NOMO-1 (cell line): ENCODE measurements at regions not wholly inside any gene's neighbourhood (a gene's known extent, or its start where the extent isn't known, plus 50 kb on each side); places are given as distances from the start of the nearest gene placed in this dataset.

Experiments
- DNase-seq, 2 experiments: peaks; one replicate each; lab custom pipeline; 2025; ENCODE audit not compliant: unreplicated experiment in 2 of 2; lab: John Stamatoyannopoulos, UW

DNA sequence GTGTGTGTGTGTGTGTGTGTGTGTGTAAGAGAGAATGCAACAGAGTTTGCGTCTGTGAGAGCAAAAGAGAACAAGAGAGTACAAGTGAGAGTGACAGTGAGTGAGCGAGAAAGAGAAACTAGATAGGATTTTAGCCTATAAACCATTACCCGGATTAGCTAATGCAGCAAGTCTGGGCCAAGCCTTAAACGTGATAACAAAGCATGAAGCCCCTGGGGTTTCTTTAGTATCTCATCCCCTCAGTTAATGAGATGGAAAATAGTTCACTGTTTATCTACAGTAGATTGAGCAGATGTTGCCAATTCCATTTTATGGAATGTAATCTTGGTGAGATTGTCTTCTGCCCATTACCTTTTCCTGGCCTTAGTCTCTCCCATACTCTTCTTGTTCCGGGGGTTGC is 114.5 kb downstream of the MAT2B start:
- no peak for DNase-seq

DNA sequence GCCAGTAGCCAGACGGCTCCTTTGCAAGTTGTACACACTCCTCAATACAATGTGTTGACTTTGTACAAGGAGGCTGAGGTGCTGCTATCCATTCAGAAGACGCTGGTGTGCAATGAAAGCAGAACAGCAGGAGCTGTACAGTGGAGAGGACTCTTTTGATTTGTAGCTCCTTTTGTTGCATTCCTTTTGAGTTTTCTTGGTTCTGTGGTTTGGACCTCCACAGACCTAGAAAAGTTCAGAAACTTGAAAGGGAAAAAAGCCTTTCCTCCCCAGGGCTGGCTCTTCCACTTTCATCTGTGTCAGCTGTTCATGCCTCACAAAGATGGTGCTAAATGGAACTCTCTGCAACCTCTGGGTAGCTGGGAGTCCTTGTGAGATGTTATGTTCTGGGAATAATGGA is 117.4 kb downstream of the MAT2B start:
- no peak for DNase-seq

DNA sequence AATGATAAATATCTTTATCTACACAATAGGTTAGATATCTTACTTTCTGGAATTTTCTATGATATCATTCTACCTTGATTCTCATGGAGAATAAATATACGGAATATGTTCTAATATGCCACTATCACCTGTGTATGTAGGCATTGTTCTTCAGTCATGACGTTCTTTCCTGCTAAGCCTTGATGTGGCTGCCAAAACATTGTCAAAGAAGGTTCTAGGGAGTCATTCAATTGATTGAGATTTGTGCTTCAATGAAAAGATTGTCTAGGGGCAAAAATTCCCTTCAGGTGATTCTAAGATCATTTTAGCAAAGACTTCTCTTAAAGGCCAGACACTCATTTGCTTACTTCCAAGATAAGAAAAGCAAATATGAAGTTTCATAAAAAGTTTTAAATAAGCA is 118.1 kb downstream of the MAT2B start:
- DNase-seq: no peak

DNA sequence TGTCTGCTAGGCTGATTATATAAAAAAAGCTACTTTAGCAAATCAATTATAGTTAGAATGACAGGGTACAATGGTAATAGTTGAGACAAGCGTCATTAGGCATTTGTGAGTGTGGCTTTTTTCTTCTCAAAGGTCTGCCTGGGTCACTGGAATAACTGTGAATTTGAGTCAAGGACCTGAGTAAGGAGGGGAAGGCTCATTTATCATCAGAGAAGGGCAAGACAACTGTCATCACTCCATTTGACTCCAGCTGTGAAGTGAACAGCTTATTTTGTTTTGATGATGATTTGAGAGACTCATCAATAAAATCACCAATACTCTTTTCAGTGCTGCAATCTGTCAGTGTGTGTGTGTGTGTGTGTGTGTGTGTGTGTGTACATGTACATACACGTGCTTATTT is 118.6 kb downstream of the MAT2B start:
- no peak for DNase-seq

DNA sequence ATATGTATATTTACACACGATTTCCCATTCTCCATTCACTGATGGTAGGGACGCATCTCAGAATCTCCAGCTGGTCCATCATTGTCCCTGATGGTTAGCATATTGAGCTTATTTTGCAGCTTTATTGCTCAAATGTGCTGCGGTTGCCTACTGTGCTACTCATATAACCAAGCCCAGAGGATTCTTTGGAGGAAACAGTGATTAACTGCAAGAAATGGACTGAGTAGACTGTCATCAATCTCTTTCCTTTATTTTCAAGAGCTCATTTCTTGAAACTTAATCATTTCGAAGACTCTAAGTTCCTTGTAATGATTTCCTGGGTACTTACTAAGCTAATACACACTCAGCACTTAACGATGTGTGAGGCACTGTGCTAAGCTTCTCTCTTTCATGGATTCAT is 119.0 kb downstream of the MAT2B start:
- no peak for DNase-seq

DNA sequence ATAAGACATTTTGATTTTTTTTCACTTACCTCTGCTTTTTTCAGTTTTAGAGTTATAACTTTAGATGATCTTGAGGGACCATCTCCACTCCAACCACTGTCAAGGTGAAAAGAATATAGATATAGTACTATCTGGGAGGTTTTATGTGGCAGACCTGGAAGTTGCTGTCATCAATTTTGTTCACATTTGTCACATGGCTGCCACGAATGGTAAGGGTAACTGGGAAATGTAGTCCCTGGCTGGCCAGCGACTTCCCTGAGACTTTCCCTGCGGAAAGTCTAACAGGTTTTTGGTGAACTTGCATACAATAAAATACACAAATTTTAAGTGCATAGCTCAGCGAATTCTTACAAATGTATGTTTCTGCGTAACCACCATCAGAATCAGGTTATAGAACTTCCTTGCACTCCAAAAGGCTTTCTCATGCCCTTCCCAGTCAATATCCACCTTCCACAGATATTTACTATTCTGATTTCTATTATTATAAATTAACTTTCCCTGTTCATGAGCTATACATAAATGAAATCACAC is 121.5 kb downstream of the MAT2B start:
- DNase-seq: no peak

DNA sequence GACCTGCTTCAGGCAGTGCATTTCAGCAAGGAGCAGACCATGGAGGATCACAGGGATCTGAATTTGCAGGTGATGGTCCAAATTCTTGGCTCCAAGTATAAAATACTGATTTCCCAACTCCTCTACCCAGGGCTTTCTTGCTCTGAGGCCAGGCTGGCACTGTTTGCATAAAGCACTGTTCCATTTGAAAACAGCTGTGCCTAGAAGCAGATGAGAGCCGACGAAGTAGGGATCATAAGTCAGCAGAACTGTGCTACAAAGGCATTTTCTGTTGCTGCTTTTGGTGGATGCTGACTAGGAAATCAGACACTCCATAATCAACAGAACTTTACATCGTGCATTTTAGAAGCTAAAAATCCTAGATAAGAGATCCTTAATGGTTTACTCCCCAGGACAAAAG is 126.4 kb downstream of the MAT2B start:
- DNase-seq: no peak

DNA sequence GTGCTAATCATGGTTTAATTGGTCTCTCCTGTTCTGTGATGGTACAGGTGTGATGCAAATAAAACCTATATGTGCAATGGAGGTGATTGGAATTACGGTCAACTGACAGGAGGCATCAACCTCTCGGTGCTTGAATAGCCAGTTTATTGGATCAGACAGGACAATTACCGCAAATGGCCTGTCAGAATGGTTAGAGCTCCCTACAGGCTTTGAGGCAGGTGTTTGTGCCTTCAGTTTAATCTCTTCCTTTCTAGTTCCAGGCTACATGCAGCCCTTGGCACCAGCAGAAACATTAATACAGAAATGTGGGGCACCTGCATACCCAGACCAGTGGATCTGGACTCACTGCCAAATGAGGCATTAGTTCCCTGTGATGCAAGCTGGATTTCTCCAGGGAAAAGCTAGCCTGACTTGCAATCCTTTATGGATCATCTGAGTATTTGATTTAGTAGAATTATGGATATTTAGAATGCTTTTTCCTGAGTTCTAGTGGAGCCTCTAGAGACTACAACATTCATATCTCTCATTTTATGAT is 128.6 kb downstream of the MAT2B start:
- DNase-seq: no peak

DNA sequence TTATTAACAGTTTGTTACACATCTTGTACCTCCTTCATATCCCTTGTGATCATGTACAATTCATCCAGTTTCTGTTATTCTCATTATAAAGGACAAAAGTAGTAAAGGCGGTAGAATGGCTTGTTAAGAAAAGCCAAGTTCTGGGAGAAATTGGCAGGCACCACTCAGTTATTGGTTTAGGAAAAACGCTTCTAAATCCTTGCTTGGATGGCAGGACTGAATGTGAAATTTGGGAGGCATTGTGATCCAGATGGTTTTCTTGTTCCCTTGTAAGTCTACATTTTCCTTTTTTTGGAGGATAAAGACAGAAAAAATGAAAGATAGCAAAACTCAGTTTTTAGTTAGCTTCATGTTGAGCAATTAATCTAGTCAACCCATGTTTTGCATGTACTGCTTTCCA is 130.2 kb downstream of the MAT2B start:
- no peak for DNase-seq

DNA sequence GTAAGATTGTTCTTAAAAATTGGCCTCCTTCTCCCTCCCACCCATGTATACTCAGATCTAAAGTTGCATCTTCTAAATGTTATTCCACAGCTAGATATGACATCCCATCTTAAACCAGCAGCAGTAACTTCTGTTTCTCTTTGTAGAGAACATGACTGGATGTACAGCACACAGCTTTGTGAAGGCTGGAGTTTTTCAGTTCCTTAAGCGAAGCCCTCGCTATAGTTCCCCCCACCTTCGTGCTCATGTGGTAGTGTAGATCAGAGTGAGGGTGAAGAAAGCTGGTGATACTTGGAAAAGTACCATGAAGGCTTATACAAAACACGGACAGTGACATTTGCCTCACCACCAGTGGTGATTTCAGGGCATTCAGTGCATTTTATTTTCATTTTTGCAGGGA is 137.5 kb downstream of the MAT2B start:
- no peak for DNase-seq

DNA sequence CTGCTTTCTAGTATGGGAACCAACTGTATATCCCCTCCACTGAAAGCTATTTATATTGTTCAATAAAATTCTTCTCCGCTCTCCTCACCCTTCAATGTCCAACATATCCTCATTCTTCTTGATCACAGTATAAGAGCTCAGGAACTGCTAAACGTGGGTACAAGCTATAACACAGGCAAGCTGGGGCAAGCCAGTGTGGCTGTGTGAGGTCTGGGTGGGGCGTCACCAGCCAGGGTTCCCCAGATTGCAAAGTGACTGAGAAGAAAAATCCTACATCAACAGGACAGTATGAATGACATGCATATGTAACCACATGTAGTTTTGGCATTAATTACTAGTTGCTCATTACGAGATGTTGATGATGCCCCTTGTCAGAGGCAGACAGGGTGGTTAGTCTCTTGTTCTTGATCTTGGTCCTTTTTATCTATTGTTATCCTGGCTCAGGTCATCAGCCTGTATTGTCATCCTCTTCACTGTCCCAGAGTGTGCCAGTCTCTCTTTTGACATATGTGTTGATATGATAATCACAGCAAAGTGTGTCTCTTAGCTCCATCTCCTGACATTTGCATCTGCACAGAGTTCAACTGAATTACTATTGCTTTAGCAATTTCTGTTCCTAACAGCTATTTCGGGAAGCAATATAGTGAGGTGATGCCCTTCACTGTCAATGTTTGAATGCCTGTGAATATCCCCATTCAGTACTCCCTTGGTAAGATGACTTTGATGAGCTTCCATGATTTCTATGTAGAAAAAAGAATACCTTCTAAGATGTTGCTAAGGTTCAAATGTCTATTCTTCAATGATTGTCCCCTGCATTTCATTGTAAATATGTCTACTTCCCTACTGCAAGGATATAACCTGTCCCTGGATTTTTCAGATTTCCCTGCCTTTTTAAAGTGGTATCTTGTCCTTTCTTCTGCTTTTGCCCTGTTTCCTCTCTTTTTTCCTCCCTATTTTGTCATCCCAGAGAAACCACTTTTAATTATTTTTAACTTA is 140.3 kb downstream of the MAT2B start:
- no peak for DNase-seq

DNA sequence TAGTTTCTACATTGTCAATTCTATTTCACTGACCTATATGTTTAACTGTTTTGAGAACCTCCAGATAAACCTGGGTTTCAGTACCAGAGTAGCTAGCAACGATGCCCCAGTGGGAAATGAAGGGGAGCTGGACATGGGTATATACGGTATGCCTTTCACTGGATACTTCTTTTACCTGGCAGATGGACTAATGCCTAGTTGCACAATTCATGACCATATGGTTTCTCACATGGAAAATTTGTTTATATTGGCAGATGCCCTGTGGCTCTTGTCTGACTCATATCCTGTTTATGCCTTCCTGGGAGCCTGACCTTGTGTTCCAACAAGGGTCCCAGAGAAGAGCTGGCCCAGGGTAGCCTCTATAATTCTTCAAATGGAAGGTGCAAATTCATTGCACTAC is 144.1 kb downstream of the MAT2B start:
- DNase-seq: no peak

DNA sequence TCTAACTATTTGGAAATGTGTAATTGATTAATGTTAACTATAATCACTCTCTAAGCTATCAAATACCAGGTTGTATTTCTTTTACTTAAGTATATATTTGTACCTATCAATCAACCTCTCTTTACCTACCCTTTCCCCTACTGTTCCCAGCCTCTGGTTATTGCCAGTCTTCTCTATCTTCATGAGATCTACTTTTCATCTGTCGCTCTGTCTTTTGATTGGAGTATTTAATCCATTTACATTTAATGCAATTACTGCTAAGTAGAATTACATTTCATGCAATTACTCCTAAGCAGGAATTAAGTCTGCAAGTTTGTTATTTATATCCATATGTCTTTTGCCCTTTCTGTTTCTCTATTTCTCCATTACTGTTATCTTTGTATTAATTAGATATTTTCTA is 148.1 kb downstream of the MAT2B start:
- DNase-seq: no peak

DNA sequence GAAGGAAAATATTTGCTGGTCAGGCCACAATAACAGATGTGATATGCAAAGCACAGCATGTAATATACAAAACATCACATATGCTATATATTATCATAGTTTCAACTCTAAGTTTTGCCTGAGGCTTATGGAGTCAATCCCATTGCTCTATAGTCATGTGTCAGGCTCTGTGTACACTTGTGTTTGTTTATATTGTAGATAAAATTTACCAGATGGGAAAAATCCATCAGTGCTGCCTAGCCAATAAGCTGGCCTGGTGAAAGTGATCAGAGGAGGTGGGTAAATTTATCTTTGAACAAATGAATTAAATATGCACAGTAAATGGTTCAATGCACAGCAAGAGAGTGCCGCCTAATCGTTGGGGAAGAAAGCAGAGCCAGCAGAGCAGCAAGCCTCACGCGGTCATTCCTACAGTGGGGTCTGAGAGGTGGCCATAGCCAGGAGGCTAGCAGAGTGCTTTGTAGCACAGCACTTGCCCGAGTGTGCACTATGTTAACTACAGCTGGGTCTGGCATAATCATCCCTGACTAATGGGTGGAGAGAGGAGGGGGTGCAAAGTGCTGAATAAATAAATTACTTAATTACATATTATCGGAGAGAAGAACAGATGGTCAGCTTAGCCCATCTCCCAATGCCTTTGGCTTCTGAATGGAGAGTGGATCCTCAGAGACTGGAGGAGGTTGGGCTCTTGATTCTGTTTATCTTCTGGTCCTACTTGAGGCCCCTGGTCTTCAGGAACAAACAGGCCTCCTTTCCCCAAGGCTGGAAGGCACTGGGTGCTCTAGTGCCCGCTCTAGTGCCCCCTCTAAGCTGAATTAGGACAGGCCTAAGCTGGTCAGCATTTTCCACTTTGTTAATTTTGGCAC is 153.5 kb downstream of the MAT2B start:
- no peak for DNase-seq

DNA sequence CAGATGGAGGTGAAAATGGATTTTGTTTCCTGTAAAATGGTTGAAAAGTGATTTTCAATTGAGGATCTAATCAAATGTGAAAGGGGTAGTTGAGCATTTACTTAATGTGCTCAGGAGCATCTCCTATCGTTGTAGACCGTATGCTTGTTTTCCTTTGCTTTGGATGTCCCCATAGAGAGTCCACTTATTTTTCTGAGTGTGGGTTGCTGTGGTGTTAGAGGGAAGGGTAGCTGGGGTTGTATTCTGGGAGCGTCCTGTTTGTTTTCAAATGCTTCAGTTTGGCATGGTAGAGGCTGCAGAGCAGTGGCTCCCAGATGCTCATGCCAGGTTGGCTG is 154.1 kb downstream of the MAT2B start:
- no peak for DNase-seq

DNA sequence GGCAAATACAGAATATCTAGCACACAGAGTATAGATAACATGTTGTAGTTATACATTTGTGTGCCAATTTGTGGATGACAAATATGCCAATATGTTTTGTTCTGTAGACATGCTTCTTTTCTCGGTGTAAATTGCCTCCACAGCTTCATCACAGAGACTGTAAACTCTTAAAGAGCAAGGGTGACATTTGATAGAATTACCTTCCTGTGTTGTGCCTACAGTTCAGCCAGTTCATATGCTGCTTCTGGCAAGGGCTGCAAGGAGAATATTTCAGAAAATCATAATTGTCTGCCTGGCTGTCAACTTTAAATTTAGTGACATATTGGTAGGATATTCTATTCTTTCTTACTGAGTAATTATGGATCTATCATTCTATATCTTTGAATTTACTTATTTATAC is 155.1 kb downstream of the MAT2B start:
- no peak for DNase-seq

DNA sequence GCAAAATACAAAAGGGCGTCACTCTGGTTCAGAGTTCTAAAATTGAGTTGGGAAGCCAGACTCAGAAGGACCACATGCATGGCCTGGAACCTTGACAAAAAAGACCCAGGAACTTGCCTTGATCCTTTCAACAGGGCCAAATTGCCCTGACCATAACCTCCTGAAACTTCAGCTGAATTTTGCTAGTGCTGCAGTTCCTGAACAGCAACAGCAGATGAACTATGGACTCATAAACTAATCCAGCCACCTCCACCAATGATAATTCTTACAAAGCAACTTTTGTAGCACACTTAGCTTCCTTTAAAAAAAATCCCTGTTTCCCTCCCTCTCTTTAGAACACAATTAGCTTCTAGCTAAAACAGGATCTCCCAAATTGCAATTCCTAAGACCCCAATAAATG is 155.9 kb downstream of the MAT2B start:
- no peak for DNase-seq

DNA sequence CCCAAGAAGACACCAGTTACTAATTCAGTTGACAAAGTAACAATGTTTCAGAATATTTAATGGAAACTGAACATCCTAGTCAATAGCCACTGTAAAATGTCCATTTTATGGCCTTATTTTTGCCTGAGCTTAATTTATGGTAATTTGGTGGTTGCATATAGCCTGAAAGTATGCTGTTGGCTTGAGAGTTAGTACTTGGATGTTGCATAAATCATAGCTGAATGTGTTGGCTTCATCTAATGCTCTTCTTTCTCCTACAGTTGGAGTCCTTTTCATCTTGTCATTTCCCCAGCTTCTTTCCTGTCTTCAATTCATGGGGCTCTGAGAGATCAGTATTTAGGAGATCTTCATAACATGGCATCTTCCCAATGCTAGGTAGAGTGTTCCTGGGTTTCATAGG is 164.6 kb downstream of the MAT2B start:
- no peak for DNase-seq

DNA sequence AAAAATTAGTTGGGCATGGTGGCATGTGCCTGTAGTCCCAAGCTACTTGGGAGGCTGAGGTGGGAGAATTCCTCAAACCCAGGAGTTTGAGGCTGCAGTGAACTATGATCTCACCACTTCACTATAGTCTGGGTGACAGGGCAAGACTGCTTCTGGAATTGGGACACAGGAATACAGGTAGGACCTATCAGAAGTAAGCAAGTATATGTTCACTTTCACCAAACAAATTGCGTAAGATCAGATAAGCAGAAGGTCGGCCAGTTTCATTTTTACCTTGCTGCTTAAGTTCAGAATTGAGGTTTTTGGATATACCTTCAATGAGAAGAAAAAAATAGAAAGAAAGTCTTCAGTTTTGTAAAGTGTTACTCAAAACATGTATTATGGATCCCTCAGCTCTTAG is 171.7 kb downstream of the MAT2B start:
- no peak for DNase-seq

DNA sequence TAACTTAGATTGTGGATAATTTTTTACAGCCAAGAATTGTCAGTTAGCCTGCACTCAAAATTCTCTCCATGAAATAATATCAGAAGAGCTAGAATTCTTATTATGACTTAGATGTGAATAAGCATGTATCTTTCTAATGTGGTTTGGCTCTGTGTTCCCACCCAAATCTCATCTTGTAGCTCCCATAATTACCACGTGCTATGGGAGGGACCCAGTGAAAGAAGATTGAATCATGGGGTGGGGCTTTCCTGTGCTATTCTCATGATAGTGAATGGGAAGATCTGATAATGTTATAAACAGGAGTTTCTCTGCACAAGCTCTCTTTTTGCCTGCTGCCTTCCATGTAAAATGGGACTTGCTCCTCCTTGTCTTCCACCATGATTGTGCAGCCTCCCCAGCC is 176.8 kb downstream of the MAT2B start:
- DNase-seq: no peak

DNA sequence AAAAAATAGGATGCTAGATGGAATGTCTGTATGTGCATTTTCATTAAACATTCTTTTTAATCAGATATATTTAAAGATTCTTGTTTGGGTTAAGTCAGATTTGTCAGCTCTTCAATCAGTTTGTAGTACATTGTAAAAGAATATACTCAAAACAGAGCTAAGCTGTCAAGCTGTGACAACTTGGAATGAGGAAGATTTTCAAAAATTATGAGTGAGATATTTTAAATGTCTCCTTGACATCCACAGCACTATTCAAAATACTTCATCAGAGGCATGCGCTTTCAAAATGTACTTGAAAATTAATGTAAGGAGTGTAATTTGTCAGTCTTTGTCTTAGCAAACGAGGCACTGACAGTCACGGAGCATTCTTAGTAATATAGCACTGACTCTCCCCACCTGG is 182.0 kb downstream of the MAT2B start:
- no peak for DNase-seq
